ENCODE measurements at regions not wholly inside any gene's neighbourhood (a gene's known extent, or its start where the extent isn't known, plus 50 kb on each side); places are given as distances from the start of the nearest gene placed in this dataset.

GRCh38 chr5:152092580-152092979 lies 167.9 kb upstream of the GLRA1 start (continued):
- TF ChIP-seq TCF7L2 (IDR thresholded peaks at IDR 0.05; ENCODE audit: borderline replicate concordance, extremely low read depth, insufficient read depth, insufficient read length) (no peak), ZNF274 (IDR thresholded peaks at IDR 0.05; ENCODE audit: low read depth, low read length) (no peak), EZH2 (IDR thresholded peaks at IDR 0.05) (no peak)
- TF ChIP-seq, protein P1, sequence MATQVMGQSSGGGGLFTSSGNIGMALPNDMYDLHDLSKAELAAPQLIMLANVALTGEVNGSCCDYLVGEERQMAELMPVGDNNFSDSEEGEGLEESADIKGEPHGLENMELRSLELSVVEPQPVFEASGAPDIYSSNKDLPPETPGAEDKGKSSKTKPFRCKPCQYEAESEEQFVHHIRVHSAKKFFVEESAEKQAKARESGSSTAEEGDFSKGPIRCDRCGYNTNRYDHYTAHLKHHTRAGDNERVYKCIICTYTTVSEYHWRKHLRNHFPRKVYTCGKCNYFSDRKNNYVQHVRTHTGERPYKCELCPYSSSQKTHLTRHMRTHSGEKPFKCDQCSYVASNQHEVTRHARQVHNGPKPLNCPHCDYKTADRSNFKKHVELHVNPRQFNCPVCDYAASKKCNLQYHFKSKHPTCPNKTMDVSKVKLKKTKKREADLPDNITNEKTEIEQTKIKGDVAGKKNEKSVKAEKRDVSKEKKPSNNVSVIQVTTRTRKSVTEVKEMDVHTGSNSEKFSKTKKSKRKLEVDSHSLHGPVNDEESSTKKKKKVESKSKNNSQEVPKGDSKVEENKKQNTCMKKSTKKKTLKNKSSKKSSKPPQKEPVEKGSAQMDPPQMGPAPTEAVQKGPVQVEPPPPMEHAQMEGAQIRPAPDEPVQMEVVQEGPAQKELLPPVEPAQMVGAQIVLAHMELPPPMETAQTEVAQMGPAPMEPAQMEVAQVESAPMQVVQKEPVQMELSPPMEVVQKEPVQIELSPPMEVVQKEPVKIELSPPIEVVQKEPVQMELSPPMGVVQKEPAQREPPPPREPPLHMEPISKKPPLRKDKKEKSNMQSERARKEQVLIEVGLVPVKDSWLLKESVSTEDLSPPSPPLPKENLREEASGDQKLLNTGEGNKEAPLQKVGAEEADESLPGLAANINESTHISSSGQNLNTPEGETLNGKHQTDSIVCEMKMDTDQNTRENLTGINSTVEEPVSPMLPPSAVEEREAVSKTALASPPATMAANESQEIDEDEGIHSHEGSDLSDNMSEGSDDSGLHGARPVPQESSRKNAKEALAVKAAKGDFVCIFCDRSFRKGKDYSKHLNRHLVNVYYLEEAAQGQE (IDR thresholded peaks at IDR 0.05; ENCODE audit: low read depth), result no peak

GRCh38 chr5:152089644-152090043 lies 165.0 kb upstream of the GLRA1 start:
- Histone ChIP-seq H3K9me2 (ENCODE audit: insufficient read depth) (no peaks in the 10 kb centered on the region), H3K4me2 (ENCODE audit: low read length) (no peak overlapping the region), H4K20me1 (ENCODE audit: insufficient read depth) (no peaks in the 10 kb centered on the region), H3K4me1 (ENCODE audit: control insufficient read depth in 1 of 2, insufficient read depth in 2 of 2, low read length in 2 of 2) (no peaks in the 10 kb centered on the region), H3K79me2 (ENCODE audit: insufficient read depth, low read length) (no peaks in the 10 kb centered on the region), H3K4me3 (replicated peaks in 1 of 2; ENCODE audit: low read depth in 1 of 2, low read length in 2 of 2) (no peak overlapping the region), H3K27me3 (ENCODE audit: insufficient read depth, low read length) (peaks cover 3% of the 10 kb centered on the region), H3K9me3 (ENCODE audit: control insufficient read depth in 1 of 2, insufficient read depth in 1 of 2, low read depth in 1 of 2, low read length in 2 of 2) (no peaks in the 10 kb centered on the region), H2AFZ (ENCODE audit: low read depth, low read length, poor library complexity, severe bottlenecking) (no peak overlapping the region), H3K9ac (ENCODE audit: low read length) (no peak overlapping the region), H3K36me3 (ENCODE audit: control insufficient read depth in 1 of 2, insufficient read depth in 2 of 2, low read length in 2 of 2) (no peaks in the 10 kb centered on the region), H3K27ac (ENCODE audit: low read depth, low read length) (no peak overlapping the region)
- ChIA-PET POLR2A (no interaction called here), RAD21 (ENCODE audit: low non-redundant PET in 1 of 2, low total read pairs in 2 of 2, uncharacterized antibody in 2 of 2, unreplicated experiment in 2 of 2) (no interaction called here), CTCF (no interaction called here)
- BruUV-seq (replicated peaks), result no TSS peak
- ATAC-seq (no peak), DNase-seq (ENCODE audit: low read depth, low spot score) (no peak)
- intact Hi-C loops (cut with micrococcal nuclease), result no loop called here
- no peak for TF ChIP-seq JUND (IDR thresholded peaks at IDR 0.05)
- TF ChIP-seq, protein P1 (IDR thresholded peaks at IDR 0.05; ENCODE audit: low read depth), result no peak
- TF ChIP-seq ZNF274 (IDR thresholded peaks at IDR 0.05; ENCODE audit: low read depth, low read length), result no peak
- TF ChIP-seq, protein P2, sequence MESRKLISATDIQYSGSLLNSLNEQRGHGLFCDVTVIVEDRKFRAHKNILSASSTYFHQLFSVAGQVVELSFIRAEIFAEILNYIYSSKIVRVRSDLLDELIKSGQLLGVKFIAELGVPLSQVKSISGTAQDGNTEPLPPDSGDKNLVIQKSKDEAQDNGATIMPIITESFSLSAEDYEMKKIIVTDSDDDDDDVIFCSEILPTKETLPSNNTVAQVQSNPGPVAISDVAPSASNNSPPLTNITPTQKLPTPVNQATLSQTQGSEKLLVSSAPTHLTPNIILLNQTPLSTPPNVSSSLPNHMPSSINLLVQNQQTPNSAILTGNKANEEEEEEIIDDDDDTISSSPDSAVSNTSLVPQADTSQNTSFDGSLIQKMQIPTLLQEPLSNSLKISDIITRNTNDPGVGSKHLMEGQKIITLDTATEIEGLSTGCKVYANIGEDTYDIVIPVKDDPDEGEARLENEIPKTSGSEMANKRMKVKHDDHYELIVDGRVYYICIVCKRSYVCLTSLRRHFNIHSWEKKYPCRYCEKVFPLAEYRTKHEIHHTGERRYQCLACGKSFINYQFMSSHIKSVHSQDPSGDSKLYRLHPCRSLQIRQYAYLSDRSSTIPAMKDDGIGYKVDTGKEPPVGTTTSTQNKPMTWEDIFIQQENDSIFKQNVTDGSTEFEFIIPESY (IDR thresholded peaks at IDR 0.05; ENCODE audit: extremely low read depth, insufficient replicate concordance, low read length), result no peak
- no peak for TF ChIP-seq POLR2A (IDR thresholded peaks at IDR 0.05; ENCODE audit: borderline replicate concordance, extremely low read depth, insufficient read depth, insufficient read length)
- TF ChIP-seq ELF1 (IDR thresholded peaks at IDR 0.05; ENCODE audit: borderline replicate concordance, low read depth), result no peak
- TF ChIP-seq SRF (IDR thresholded peaks at IDR 0.05; ENCODE audit: low read depth), result no peak
- no peak for TF ChIP-seq RAD21 (IDR thresholded peaks at IDR 0.05; ENCODE audit: low read depth)
- no peak for TF ChIP-seq ATF3 (IDR thresholded peaks at IDR 0.05)
- TF ChIP-seq CTCF (IDR thresholded peaks at IDR 0.05 in 2 of 3, conservative IDR thresholded peaks at IDR 0.05 in 1 of 3; ENCODE audit: borderline replicate concordance in 1 of 3, insufficient read depth in 1 of 3, low read depth in 2 of 3, low read length in 2 of 3), result no peak
- no peak for TF ChIP-seq YY1 (IDR thresholded peaks at IDR 0.05; ENCODE audit: extremely low read depth, insufficient replicate concordance, low read depth, low read length)

All from HCT116 (cell line).